ENCODE measurements at regions not wholly inside any gene's neighbourhood (a gene's known extent, or its start where the extent isn't known, plus 50 kb on each side); places are given as distances from the start of the nearest gene placed in this dataset.

DNA sequence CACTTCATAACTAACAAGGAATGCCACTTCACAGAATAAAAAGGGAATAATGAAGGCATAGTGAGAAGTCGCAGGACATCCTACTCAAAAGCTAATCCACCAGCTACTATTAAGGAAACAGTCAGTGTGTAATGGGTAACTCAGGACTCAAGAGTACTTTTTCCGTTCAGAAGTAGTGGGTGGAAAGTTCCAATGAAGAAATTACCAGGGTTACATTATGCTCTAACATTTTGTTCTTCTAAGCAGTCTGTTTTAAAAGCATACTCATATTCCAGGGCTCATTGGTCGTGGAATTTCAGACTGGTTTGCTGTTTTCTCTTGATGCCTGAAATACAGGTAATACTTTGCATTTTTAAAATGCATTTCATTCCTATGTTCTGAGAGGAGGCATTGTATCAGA, 222.4 kb upstream of the IRS2 start:
- TF ChIP-seq, protein P1, sequence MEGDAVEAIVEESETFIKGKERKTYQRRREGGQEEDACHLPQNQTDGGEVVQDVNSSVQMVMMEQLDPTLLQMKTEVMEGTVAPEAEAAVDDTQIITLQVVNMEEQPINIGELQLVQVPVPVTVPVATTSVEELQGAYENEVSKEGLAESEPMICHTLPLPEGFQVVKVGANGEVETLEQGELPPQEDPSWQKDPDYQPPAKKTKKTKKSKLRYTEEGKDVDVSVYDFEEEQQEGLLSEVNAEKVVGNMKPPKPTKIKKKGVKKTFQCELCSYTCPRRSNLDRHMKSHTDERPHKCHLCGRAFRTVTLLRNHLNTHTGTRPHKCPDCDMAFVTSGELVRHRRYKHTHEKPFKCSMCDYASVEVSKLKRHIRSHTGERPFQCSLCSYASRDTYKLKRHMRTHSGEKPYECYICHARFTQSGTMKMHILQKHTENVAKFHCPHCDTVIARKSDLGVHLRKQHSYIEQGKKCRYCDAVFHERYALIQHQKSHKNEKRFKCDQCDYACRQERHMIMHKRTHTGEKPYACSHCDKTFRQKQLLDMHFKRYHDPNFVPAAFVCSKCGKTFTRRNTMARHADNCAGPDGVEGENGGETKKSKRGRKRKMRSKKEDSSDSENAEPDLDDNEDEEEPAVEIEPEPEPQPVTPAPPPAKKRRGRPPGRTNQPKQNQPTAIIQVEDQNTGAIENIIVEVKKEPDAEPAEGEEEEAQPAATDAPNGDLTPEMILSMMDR (conservative IDR thresholded peaks at IDR 0.05 in 1 of 2, IDR thresholded peaks at IDR 0.05 in 1 of 2; ENCODE audit: extremely low read depth in 1 of 2, insufficient read depth in 1 of 2, low read depth in 1 of 2, low read length in 2 of 2), result no peak
- no peak for TF ChIP-seq EZH2 (IDR thresholded peaks at IDR 0.05; ENCODE audit: borderline replicate concordance, low read length)
